Liver (tissue), 8 donors: ENCODE measurements at regions not wholly inside any gene's neighbourhood (a gene's known extent, or its start where the extent isn't known, plus 50 kb on each side); places are given as distances from the start of the nearest gene placed in this dataset.

Experiments used
- DNase-seq: peaks from one replicate; pipeline ENCODE4 v3.0.0-alpha.2; 2017; ENCODE audit warnings: low spot score
- H3K27ac ChIP-seq, 2 donors: one replicate each; pipeline ENCODE4 v1.7.0; 2013; ENCODE audit warnings: inconsistent platforms in 2 of 2, low read length in 2 of 2, control low read depth in 1 of 2, low read depth in 1 of 2, mild to moderate bottlenecking in 1 of 2
- H3K27me3 ChIP-seq, 4 donors: one replicate each; pipeline versions ENCODE4 v1.6.1 to v1.7.0; 2013; ENCODE audit warnings: low read length in 3 of 4, inconsistent platforms in 1 of 4, mild to moderate bottlenecking in 1 of 4, moderate library complexity in 1 of 4; ENCODE audit not compliant: control insufficient read depth in 4 of 4, insufficient read depth in 4 of 4
- H3K36me3 ChIP-seq, 4 donors: one replicate each; pipeline versions ENCODE4 v1.6.1 to v1.7.0; 2013; ENCODE audit warnings: low read length in 3 of 4, mild to moderate bottlenecking in 3 of 4, low read depth in 1 of 4, moderate library complexity in 1 of 4; ENCODE audit not compliant: control insufficient read depth in 4 of 4, insufficient read depth in 3 of 4
- H3K4me1 ChIP-seq, 4 donors: one replicate each; pipeline versions ENCODE4 v1.6.1 to v1.7.0; 2013; ENCODE audit warnings: low read length in 3 of 4, mild to moderate bottlenecking in 3 of 4, moderate library complexity in 1 of 4; ENCODE audit not compliant: control insufficient read depth in 4 of 4, insufficient read depth in 4 of 4
- H3K4me3 ChIP-seq, 3 donors: one replicate each; pipeline versions ENCODE4 v1.6.1 to v1.7.0; 2013; ENCODE audit warnings: low read length in 3 of 3, control low read depth in 1 of 3, low read depth in 1 of 3, mild to moderate bottlenecking in 1 of 3
- H3K9ac ChIP-seq, 2 donors: one replicate each; pipeline ENCODE4 v1.7.0; 2013; ENCODE audit warnings: low read length in 2 of 2, mild to moderate bottlenecking in 2 of 2, moderate library complexity in 2 of 2, control low read depth in 1 of 2, low read depth in 1 of 2
- H3K9me3 ChIP-seq, 4 donors: one replicate each; pipeline versions ENCODE4 v1.6.1 to v1.7.0; 2013; ENCODE audit warnings: low read length in 3 of 4; ENCODE audit not compliant: control insufficient read depth in 4 of 4
- EGR1 ChIP-seq, 2 donors: IDR thresholded peaks; 2 replicates each; pipeline ENCODE4 v1.6.1; 2016 to 2018; ENCODE audit warnings: antibody characterized with exemption in 2 of 2, low read depth in 2 of 2
- FOXA1 ChIP-seq: IDR thresholded peaks from 2 replicates; pipeline ENCODE4 v1.6.1; 2016; ENCODE audit warnings: antibody characterized with exemption
- FOXA2 ChIP-seq: IDR thresholded peaks from 2 replicates; pipeline ENCODE4 v1.6.1; 2016; ENCODE audit warnings: antibody characterized with exemption
- GABPA ChIP-seq, 2 donors: IDR thresholded peaks in 1 of 2; conservative IDR thresholded peaks in 1 of 2; 2 replicates each; pipeline ENCODE4 v1.6.1; 2016; ENCODE audit warnings: antibody characterized with exemption in 2 of 2, mild to moderate bottlenecking in 1 of 2, moderate library complexity in 1 of 2
- HNF4A ChIP-seq, 2 donors: conservative IDR thresholded peaks; 2 replicates each; pipeline ENCODE4 v1.6.1; 2016; ENCODE audit warnings: antibody characterized with exemption in 2 of 2, mild to moderate bottlenecking in 2 of 2
- HNF4G ChIP-seq: IDR thresholded peaks from 2 replicates; pipeline ENCODE4 v1.6.1; 2016; ENCODE audit warnings: antibody characterized with exemption
- JUND ChIP-seq, 2 donors: IDR thresholded peaks; 2 replicates each; pipeline ENCODE4 v1.6.1; 2016; ENCODE audit warnings: antibody characterized with exemption in 2 of 2
- NR2F2 ChIP-seq: IDR thresholded peaks from 2 replicates; pipeline ENCODE4 v1.6.1; 2016; ENCODE audit warnings: antibody characterized with exemption
- RAD21 ChIP-seq, 2 donors: IDR thresholded peaks; 2 replicates each; pipeline ENCODE4 v1.6.1; 2016; ENCODE audit warnings: antibody characterized with exemption in 2 of 2, mild to moderate bottlenecking in 2 of 2
- RXRA ChIP-seq, 2 donors: IDR thresholded peaks; 2 replicates each; pipeline ENCODE4 v1.6.1; 2017 to 2018; ENCODE audit warnings: antibody characterized with exemption in 2 of 2, mild to moderate bottlenecking in 1 of 2
- SP1 ChIP-seq: IDR thresholded peaks from 2 replicates; pipeline ENCODE4 v1.6.1; 2018; ENCODE audit warnings: antibody characterized with exemption, mild to moderate bottlenecking
- YY1 ChIP-seq: IDR thresholded peaks from 2 replicates; pipeline ENCODE4 v1.6.1; 2016; ENCODE audit warnings: antibody characterized with exemption, mild to moderate bottlenecking
- WGBS: extraction: QIAGEN DNeasy Blood & Tissue Kit; methylation state at CpG from one replicate; pipeline ENCODE4 v1.1.7; 2013; 5-methylcytosine and 5-hydroxymethylcytosine counted together
- TF ChIP-seq, protein P1 (sequence below): IDR thresholded peaks from 2 replicates; pipeline ENCODE4 v1.6.1; 2016; ENCODE audit warnings: antibody characterized with exemption
- TF ChIP-seq, protein P2 (sequence below): IDR thresholded peaks from 2 replicates; pipeline ENCODE4 v1.6.1; 2016; ENCODE audit warnings: antibody characterized with exemption, mild to moderate bottlenecking
- TF ChIP-seq, protein P3 (sequence below): fragments of 150-350 bp; IDR thresholded peaks from 2 replicates; pipeline ENCODE4 v1.5.1; 2017; ENCODE audit warnings: improper control_type of control experiment, low read depth, low read length; ENCODE audit not compliant: missing input control
- TF ChIP-seq, protein P4 (sequence below): IDR thresholded peaks from 2 replicates; pipeline ENCODE4 v1.6.1; 2016; ENCODE audit warnings: antibody characterized with exemption
- TF ChIP-seq, protein P5 (sequence below): IDR thresholded peaks from 2 replicates; pipeline ENCODE4 v1.6.1; 2016; ENCODE audit warnings: antibody characterized with exemption
- donor health status: healthy.
- donor health status: healthy.
- donor health status: healthy.
- donor health status: healthy.
- donor health status: healthy.

DNA sequence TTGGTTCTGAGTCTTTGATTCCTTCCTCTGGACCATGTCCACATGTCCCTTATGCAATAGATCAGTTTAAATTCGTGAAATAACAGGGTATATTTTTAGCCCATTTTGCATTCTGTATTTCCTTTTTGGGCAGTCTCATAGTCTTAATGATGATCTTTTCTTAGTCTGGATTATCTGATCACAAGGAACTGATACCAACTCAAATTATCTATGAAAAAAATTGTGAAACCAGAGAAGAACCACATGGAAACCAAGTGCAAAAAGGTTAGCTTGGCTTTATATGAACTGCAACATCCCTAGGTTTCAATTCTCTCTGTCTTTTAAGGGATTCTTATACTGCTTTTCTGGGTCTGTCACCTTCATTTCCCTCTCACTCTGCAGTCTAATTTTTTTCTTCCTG is 608.6 kb upstream of the AADAT start:
- no peak for DNase-seq
- H3K4me1 ChIP-seq, result no peaks in the 10 kb centered on the region
- 22% methylated on average over 1 of the region's 1 CpG for WGBS
- H3K27ac ChIP-seq, result no peak overlapping the region
- TF ChIP-seq HNF4G (no peak), RAD21 (IDR thresholded peaks at IDR 0.05) (no peak), SP1 (no peak), YY1 (no peak), HNF4A (conservative IDR thresholded peaks at IDR 0.05) (no peak), JUND (IDR thresholded peaks at IDR 0.05) (no peak), GABPA (IDR thresholded peaks at IDR 0.05 in 1 of 2, conservative IDR thresholded peaks at IDR 0.05 in 1 of 2) (no peak), NR2F2 (no peak), RXRA (IDR thresholded peaks at IDR 0.05) (no peak), FOXA2 (no peak), EGR1 (IDR thresholded peaks at IDR 0.05; ENCODE audit: low read depth in 2 of 2) (no peak), FOXA1 (no peak)
- TF ChIP-seq, protein P1, sequence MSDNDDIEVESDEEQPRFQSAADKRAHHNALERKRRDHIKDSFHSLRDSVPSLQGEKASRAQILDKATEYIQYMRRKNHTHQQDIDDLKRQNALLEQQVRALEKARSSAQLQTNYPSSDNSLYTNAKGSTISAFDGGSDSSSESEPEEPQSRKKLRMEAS, result no peak
- TF ChIP-seq, protein P2, sequence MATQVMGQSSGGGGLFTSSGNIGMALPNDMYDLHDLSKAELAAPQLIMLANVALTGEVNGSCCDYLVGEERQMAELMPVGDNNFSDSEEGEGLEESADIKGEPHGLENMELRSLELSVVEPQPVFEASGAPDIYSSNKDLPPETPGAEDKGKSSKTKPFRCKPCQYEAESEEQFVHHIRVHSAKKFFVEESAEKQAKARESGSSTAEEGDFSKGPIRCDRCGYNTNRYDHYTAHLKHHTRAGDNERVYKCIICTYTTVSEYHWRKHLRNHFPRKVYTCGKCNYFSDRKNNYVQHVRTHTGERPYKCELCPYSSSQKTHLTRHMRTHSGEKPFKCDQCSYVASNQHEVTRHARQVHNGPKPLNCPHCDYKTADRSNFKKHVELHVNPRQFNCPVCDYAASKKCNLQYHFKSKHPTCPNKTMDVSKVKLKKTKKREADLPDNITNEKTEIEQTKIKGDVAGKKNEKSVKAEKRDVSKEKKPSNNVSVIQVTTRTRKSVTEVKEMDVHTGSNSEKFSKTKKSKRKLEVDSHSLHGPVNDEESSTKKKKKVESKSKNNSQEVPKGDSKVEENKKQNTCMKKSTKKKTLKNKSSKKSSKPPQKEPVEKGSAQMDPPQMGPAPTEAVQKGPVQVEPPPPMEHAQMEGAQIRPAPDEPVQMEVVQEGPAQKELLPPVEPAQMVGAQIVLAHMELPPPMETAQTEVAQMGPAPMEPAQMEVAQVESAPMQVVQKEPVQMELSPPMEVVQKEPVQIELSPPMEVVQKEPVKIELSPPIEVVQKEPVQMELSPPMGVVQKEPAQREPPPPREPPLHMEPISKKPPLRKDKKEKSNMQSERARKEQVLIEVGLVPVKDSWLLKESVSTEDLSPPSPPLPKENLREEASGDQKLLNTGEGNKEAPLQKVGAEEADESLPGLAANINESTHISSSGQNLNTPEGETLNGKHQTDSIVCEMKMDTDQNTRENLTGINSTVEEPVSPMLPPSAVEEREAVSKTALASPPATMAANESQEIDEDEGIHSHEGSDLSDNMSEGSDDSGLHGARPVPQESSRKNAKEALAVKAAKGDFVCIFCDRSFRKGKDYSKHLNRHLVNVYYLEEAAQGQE, result no peak
- TF ChIP-seq, protein P3, sequence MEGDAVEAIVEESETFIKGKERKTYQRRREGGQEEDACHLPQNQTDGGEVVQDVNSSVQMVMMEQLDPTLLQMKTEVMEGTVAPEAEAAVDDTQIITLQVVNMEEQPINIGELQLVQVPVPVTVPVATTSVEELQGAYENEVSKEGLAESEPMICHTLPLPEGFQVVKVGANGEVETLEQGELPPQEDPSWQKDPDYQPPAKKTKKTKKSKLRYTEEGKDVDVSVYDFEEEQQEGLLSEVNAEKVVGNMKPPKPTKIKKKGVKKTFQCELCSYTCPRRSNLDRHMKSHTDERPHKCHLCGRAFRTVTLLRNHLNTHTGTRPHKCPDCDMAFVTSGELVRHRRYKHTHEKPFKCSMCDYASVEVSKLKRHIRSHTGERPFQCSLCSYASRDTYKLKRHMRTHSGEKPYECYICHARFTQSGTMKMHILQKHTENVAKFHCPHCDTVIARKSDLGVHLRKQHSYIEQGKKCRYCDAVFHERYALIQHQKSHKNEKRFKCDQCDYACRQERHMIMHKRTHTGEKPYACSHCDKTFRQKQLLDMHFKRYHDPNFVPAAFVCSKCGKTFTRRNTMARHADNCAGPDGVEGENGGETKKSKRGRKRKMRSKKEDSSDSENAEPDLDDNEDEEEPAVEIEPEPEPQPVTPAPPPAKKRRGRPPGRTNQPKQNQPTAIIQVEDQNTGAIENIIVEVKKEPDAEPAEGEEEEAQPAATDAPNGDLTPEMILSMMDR, result no peak
- TF ChIP-seq, protein P4, sequence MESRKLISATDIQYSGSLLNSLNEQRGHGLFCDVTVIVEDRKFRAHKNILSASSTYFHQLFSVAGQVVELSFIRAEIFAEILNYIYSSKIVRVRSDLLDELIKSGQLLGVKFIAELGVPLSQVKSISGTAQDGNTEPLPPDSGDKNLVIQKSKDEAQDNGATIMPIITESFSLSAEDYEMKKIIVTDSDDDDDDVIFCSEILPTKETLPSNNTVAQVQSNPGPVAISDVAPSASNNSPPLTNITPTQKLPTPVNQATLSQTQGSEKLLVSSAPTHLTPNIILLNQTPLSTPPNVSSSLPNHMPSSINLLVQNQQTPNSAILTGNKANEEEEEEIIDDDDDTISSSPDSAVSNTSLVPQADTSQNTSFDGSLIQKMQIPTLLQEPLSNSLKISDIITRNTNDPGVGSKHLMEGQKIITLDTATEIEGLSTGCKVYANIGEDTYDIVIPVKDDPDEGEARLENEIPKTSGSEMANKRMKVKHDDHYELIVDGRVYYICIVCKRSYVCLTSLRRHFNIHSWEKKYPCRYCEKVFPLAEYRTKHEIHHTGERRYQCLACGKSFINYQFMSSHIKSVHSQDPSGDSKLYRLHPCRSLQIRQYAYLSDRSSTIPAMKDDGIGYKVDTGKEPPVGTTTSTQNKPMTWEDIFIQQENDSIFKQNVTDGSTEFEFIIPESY, result no peak
- TF ChIP-seq, protein P5, sequence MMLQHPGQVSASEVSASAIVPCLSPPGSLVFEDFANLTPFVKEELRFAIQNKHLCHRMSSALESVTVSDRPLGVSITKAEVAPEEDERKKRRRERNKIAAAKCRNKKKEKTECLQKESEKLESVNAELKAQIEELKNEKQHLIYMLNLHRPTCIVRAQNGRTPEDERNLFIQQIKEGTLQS, result no peak
- H3K9me3 ChIP-seq, result no peaks in the 10 kb centered on the region
- no peaks in the 10 kb centered on the region for H3K36me3 ChIP-seq
- H3K4me3 ChIP-seq, result no peak overlapping the region
- H3K9ac ChIP-seq, result no peak overlapping the region
- peaks cover 0 to 3% (median 0%) of the 10 kb centered on the region in 4 donors for H3K27me3 ChIP-seq

DNA sequence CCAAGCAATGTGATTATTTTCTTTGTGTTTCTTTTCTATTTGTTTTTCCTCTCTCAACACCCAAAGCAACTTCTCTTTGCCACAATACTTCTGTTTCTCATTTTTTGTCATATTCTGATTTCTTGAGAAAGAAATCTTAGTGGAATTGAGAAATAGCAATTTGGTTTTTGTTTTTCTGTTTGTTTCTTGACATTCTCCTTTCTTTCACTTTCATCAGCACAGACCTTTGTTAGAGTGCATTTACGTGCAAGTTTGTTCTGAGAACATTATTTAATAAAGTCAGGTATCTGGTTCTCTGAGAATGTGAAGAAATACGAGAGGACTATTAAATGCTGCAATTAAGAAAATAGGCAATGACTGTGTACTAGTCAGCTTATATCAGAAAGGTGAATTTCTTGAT is 608.1 kb upstream of the AADAT start:
- Histone ChIP-seq H3K9me3 (no peaks in the 10 kb centered on the region), H3K9ac (no peak overlapping the region), H3K4me3 (no peak overlapping the region), H3K27ac (no peak overlapping the region), H3K36me3 (no peaks in the 10 kb centered on the region), H3K4me1 (no peaks in the 10 kb centered on the region), H3K27me3 (peaks cover 0 to 3% (median 0%) of the 10 kb centered on the region in 4 donors)
- 66% methylated on average over 2 of the region's 2 CpGs for WGBS
- DNase-seq, result no peak
- TF ChIP-seq YY1, result no peak
